HEK293T (cell line): ENCODE measurements at regions not wholly inside any gene's neighbourhood (a gene's known extent, or its start where the extent isn't known, plus 50 kb on each side); places are given as distances from the start of the nearest gene placed in this dataset.

Source experiments
- CTCF ChIA-PET: fragments of 350-600 bp; formaldehyde crosslinking; extraction: SDS; loops from one replicate; lab custom pipeline; 2021; ENCODE audit warnings: antibody characterized with exemption, inconsistent platforms; lab: Yijun Ruan, JAX
- POLR2A ChIA-PET: fragments of 350-600 bp; formaldehyde crosslinking; extraction: SDS; loops from one replicate; lab custom pipeline; 2020; ENCODE audit warnings: antibody characterized with exemption, inconsistent platforms; lab: Yijun Ruan, JAX
- DNase-seq: peaks from one replicate; pipeline ENCODE4 v3.0.0; 2012; ENCODE audit warnings: mixed read lengths; ENCODE audit errors: extremely low spot score
- ARNT ChIP-seq: fragments of 450-650 bp; IDR thresholded peaks from 2 replicates; pipeline ENCODE4 v1.6.1; 2017; ENCODE audit warnings: mild to moderate bottlenecking
- BHLHE40 ChIP-seq: fragments of 450-650 bp; IDR thresholded peaks from 2 replicates; pipeline ENCODE4 v1.6.1; 2016; ENCODE audit warnings: mild to moderate bottlenecking, moderate library complexity, borderline replicate concordance
- CTBP1 ChIP-seq: fragments of 450-650 bp; IDR thresholded peaks from 2 replicates; pipeline ENCODE4 v1.6.1; 2016; ENCODE audit warnings: borderline replicate concordance
- ELF4 ChIP-seq: fragments of 450-650 bp; IDR thresholded peaks from 2 replicates; pipeline ENCODE4 v1.6.1; 2017; ENCODE audit warnings: antibody characterized with exemption
- FOXA1 ChIP-seq: fragments of 450-650 bp; IDR thresholded peaks from 2 replicates; pipeline ENCODE4 v1.6.1; 2016; ENCODE audit warnings: mild to moderate bottlenecking
- FOXK2 ChIP-seq: fragments of 450-650 bp; IDR thresholded peaks from 2 replicates; pipeline ENCODE4 v1.6.1; 2016; ENCODE audit warnings: mild to moderate bottlenecking
- FOXM1 ChIP-seq: fragments of 450-650 bp; IDR thresholded peaks from 2 replicates; pipeline ENCODE4 v1.6.1; 2017; ENCODE audit warnings: mild to moderate bottlenecking, borderline replicate concordance
- HDGF ChIP-seq: fragments of 450-650 bp; IDR thresholded peaks from 2 replicates; pipeline ENCODE4 v1.6.1; 2017; ENCODE audit warnings: antibody characterized with exemption, borderline replicate concordance
- L3MBTL2 ChIP-seq: fragments of 450-650 bp; conservative IDR thresholded peaks from 2 replicates; pipeline ENCODE4 v1.6.1; 2016; ENCODE audit warnings: mild to moderate bottlenecking
- LEF1 ChIP-seq: fragments of 450-650 bp; IDR thresholded peaks from 2 replicates; pipeline ENCODE4 v1.6.1; 2017; ENCODE audit warnings: mild to moderate bottlenecking, borderline replicate concordance
- NFRKB ChIP-seq: fragments of 450-650 bp; IDR thresholded peaks from 2 replicates; pipeline ENCODE4 v1.6.1; 2016; ENCODE audit warnings: mild to moderate bottlenecking, moderate library complexity
- SP1 ChIP-seq: fragments of 450-650 bp; IDR thresholded peaks from 2 replicates; pipeline ENCODE4 v1.6.1; 2017
- SUZ12 ChIP-seq: fragments of 450-650 bp; IDR thresholded peaks from 2 replicates; pipeline ENCODE4 v1.6.1; 2016; ENCODE audit warnings: mild to moderate bottlenecking
- TARDBP ChIP-seq: fragments of 450-650 bp; IDR thresholded peaks from 2 replicates; pipeline ENCODE4 v1.6.1; 2016
- ZNF384 ChIP-seq: fragments of 450-650 bp; IDR thresholded peaks from 2 replicates; pipeline ENCODE4 v1.6.1; 2016
- TF ChIP-seq, protein P1 (sequence below): fragments of 450-650 bp; IDR thresholded peaks from 2 replicates; pipeline ENCODE4 v1.6.1; 2016

DNA sequence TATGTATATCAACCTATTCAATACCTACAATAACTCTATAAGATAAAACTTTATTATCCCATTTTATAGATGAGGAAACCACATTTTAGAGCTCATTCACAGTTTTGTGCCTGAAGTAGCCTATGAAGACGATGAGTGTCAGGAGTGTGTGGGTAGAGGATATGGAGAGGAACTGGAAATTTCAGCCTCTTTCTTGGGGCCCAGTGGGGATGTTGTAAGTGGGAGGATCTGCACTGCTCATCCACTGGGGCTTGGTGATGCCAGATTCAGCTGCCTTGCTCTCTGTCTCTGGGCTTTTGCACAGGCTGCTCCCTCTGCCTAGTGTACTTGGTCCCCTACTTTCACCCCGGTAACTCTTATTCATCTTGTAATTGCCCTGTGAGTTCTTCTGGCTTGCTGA, 194.7 kb downstream of the SREK1 start:
- DNase-seq: no peak
- no peak for TF ChIP-seq FOXK2
- no peak for TF ChIP-seq FOXM1
- no peak for TF ChIP-seq L3MBTL2
- TF ChIP-seq CTBP1: no peak
- no peak for TF ChIP-seq SP1
- TF ChIP-seq SUZ12: no peak
- no peak for TF ChIP-seq FOXA1
- no peak for TF ChIP-seq HDGF
- no peak for TF ChIP-seq ELF4
- no peak for TF ChIP-seq LEF1
- TF ChIP-seq, protein P1, sequence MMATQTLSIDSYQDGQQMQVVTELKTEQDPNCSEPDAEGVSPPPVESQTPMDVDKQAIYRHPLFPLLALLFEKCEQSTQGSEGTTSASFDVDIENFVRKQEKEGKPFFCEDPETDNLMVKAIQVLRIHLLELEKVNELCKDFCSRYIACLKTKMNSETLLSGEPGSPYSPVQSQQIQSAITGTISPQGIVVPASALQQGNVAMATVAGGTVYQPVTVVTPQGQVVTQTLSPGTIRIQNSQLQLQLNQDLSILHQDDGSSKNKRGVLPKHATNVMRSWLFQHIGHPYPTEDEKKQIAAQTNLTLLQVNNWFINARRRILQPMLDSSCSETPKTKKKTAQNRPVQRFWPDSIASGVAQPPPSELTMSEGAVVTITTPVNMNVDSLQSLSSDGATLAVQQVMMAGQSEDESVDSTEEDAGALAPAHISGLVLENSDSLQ: no peak
- no peak for TF ChIP-seq ZNF384
- no peak for TF ChIP-seq TARDBP
- no peak for TF ChIP-seq ARNT
- no peak for TF ChIP-seq NFRKB
- ChIA-PET POLR2A (no interaction called here), CTCF (no interaction called here)

DNA sequence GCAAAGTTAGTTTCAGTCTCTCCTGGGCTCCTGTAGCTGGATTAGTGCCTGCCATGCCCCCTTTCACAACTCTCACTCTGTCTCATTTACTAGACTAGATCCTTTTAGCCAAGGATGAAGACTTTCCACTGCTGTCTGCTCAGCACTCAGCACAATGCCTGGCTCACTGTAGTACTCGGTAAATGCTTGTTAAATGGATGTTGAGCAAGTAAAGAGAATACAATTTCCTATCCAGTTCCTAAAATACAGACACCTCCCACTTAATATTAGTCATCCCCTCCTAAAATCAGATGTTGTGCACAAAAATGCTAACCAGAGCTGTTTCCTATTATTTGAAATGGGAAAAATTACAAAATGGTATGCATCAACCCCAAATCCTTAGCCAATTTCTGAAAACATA, 195.8 kb downstream of the SREK1 start:
- CTCF ChIA-PET: interaction anchor here (1.0 kb wide), 1 partner anchor 34 kb away, joined by 3 read pairs; no protein-coding TSS in a partner anchor

DNA sequence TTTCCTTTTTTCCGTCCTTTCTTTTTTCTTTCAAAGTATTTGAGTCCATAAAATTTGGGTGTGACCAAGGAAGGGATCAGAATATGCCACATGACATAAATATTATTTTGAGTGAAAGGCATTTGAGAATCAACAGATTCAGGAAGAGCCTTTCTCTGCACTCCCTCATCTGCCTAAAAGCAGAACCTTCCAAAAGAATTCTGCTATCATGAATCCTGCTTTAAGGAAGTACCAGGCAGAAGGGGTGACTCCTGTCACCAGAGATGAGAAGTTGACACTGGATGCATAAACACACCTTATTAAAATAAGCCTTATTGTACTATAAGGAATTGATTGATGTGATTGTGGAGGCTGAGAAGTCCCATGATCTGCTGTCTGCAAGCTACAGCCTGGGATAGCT, 196.7 kb downstream of the SREK1 start:
- TF ChIP-seq LEF1: no peak
- TF ChIP-seq SUZ12: no peak
- TF ChIP-seq FOXA1: no peak
- no peak for TF ChIP-seq SP1
- TF ChIP-seq BHLHE40: no peak
- TF ChIP-seq L3MBTL2: no peak
- no peak for TF ChIP-seq ELF4
- no peak for TF ChIP-seq ARNT
- TF ChIP-seq TARDBP: no peak
- TF ChIP-seq CTBP1: no peak
- no peak for TF ChIP-seq FOXM1
- TF ChIP-seq, protein P1: no peak
- TF ChIP-seq NFRKB: no peak
- no peak for TF ChIP-seq ZNF384
- no peak for TF ChIP-seq HDGF
- TF ChIP-seq FOXK2: no peak
- no peak for DNase-seq
- POLR2A ChIA-PET: no interaction called here
- CTCF ChIA-PET: no interaction called here

More for the DNA sequence above, 195.8 kb downstream of the SREK1 start:
- DNase-seq: no peak
- TF ChIP-seq L3MBTL2 (no peak), ARNT (no peak), FOXA1 (no peak)
- POLR2A ChIA-PET: no interaction called here

DNA sequence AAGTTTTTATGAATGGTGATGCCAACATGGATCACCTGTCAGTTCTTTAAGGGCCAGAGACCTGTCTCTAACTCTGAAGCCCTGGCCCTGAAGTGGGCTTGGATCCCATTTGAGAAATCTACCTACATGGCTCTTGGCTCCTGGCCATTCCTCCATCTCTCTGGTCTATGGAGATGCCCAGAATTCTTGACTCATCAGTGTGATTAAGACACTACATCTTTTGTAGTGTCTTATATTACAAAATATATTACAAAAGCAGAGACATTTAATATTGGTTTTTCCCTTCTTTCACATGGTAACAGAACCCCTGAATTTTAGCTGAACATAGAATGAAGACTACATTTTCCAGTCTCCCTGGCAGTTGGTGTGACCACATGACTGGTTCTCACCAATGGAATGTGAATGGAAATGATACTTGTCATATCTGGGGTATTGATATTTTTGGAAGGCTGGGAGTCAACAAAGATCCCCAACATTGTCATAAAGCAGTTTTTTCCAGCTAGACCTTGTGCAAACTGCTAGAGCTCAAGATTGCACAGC, 198.3 kb downstream of the SREK1 start:
- TF ChIP-seq HDGF (no peak), NFRKB (no peak), FOXA1 (no peak), L3MBTL2 (no peak)
- ChIA-PET CTCF (no interaction called here), POLR2A (no interaction called here)
- no peak for DNase-seq

DNA sequence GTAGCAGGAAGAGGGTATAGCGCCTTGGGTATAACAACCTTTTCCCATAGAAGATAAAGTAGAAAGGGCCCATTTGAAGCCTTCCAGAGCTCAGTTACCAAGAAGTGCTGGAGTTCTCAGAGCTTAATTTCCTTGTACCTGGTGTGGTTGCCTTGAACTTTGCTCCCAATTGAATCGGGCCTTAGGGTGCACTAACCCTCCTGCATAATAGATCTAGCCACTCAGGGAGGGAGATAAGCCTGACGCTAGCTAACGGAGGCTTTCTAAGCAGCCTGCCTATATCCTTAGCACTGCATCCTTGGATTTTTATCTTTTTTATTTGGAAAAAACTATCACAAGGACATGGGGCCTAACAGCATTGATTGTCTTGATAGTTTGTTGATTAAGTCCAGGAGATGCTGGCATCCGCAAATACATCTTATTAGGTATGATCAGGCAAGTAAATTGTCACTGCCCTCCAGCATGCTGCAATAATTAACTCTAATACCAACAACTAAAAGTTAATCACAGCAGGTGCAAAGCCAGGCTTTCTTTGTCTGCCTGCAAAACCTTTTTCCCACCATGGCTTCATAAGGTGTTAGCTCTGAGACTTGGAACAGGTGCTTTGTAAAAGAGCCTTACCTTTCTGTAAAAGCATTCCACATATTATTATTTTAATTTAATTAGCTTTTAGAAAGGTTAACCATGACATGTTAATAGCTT, 199.4 kb downstream of the SREK1 start:
- no peak for DNase-seq
- ChIA-PET CTCF (interaction anchor here (0.5 kb wide), 1 partner anchor 13 kb away, joined by 3 read pairs; no protein-coding TSS in a partner anchor), POLR2A (no interaction called here)
- TF ChIP-seq SUZ12 (no peak), BHLHE40 (no peak), FOXM1 (no peak), ZNF384 (no peak), SP1 (no peak), TARDBP (no peak), FOXK2 (no peak), CTBP1 (no peak), NFRKB (no peak), L3MBTL2 (no peak)

DNA sequence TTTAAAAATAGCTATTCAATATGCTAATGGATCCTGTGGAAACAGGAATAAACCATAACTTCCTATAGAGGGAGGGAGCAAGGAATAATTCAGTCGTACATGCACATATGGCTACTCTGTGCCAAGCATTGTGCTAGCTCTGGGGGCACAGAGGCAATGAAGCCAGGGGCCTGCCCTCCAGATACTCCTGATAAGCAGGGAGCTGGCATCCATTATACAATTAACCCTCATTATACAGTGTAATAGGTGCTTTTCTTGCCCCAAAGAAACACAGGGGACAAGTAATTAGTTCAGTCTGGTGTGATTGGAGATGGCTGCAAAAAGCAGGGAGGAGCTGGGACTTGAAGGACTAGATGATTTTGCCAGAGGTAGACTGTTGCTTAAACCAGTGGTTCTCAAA, 200.4 kb downstream of the SREK1 start:
- DNase-seq: no peak
- ChIA-PET CTCF (interaction anchor here (0.5 kb wide), 1 partner anchor 12 kb away, joined by 3 read pairs; no protein-coding TSS in a partner anchor), POLR2A (no interaction called here)
- no peak for TF ChIP-seq LEF1
- TF ChIP-seq FOXA1: no peak
- TF ChIP-seq SUZ12: no peak
- no peak for TF ChIP-seq NFRKB
- no peak for TF ChIP-seq ARNT
- no peak for TF ChIP-seq SP1
- TF ChIP-seq TARDBP: no peak
- no peak for TF ChIP-seq FOXK2
- TF ChIP-seq CTBP1: no peak
- no peak for TF ChIP-seq L3MBTL2
- no peak for TF ChIP-seq ZNF384

DNA sequence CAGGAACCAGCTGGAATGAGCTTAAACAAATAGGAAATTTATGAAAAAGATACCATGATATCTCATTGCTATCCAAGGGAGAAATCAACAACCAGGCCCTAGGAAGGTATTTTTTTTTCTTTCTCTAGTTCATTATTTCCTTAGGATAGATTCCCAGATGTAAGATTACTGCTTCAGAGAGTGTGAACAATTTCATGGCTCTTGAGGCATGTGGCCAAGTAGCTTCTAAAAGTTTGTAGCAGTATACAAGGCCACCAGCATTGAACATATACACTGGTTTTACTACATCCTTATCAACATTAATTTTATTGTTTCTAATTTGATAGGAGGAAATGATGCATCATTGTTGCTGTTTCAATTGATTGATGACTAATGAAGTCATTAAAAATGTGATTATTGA, 201.2 kb downstream of the SREK1 start:
- no peak for DNase-seq
- ChIA-PET POLR2A (no interaction called here), CTCF (interaction anchor here (0.6 kb wide), 1 partner anchor 39 kb away, joined by 3 read pairs; no protein-coding TSS in a partner anchor)
- TF ChIP-seq CTBP1: no peak
- TF ChIP-seq, protein P1: no peak
- no peak for TF ChIP-seq SUZ12
- no peak for TF ChIP-seq FOXM1
- TF ChIP-seq LEF1: no peak
- TF ChIP-seq FOXA1: no peak
- no peak for TF ChIP-seq TARDBP
- no peak for TF ChIP-seq ARNT
- TF ChIP-seq NFRKB: no peak
